Renal cortex interstitium (tissue), 11 donors: ENCODE measurements at regions not wholly inside any gene's neighbourhood (a gene's known extent, or its start where the extent isn't known, plus 50 kb on each side); places are given as distances from the start of the nearest gene placed in this dataset.
"Not testable (repeated sequence)": the region's sequence is repeated elsewhere in the genome, so short reads cannot be mapped to it uniquely, and the experiment has no call there.

Source experiments
- DNase-seq, 11 donors: peaks; one replicate each; pipeline ENCODE4 v3.0.0-alpha.2; 2013; ENCODE audit warnings: low read depth in 9 of 11, low spot score in 4 of 11; ENCODE audit errors: extremely low read depth in 1 of 11

- DNase-seq, result not testable (repeated sequence)
These were observed 469.7 kb downstream of the FAM72C start for GRCh38 chr1:143502038-143502437.

- not testable (repeated sequence) for DNase-seq
These were observed 473.6 kb downstream of the FAM72C start for GRCh38 chr1:143498059-143498749.

- no peak for DNase-seq
These were observed 474.4 kb downstream of the FAM72C start for GRCh38 chr1:143497374-143497747.

DNA sequence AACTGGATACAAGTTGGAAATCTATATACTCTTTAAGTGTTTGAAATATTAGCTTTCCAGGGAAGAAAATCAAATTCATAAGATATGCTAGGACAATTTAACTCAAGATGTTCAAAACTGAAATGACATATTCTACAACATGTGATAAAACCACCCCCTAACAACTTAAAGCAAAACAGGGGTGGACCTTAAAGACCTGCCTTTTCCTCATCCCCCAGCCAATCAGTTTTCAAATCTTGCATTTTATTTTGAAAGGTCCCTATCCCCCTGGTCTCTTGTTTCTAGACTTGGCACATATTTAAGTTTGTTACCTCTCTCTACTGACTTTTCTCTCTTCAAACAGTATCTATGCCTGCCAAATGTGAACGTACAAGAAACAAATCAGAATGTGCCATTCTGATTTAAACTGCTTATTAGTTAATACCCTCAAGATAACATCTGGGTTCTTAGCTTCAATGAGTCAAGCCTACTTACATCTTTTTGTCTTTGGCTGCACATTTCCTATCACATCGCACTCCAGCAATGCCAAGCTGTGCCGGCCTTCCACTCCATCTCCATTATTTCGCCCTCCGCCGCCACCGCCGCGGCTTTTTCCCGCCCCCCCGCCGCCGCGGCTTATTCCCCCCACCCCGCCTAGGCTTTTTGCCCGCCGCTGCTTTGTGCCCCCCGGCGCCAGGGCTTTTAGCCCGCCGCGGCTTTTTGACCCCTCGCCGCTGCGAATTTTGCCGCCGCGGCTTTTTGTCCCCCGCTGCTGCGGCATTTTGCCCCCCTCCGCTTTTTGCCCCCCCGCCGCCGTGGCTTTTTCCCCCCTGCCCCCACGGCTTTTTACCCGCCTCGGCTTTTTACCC is 475.0 kb downstream of the FAM72C start:
- not testable (repeated sequence) for DNase-seq
